Right lobe of liver (tissue), 6 donors: ENCODE measurements at regions not wholly inside any gene's neighbourhood (a gene's known extent, or its start where the extent isn't known, plus 50 kb on each side); places are given as distances from the start of the nearest gene placed in this dataset.

Experiments used
- ATAC-seq, 4 donors: fragments of 200-7000 bp; cut with Tn5 transposase; one replicate each; pipeline ENCODE4 v1.9.1; 2020; ENCODE audit warnings: mild to moderate bottlenecking in 4 of 4, moderate library complexity in 4 of 4
- DNase-seq, 3 donors: peaks; one replicate each; pipeline ENCODE4 v3.0.0-alpha.2; 2020
- H3K27ac ChIP-seq, 3 donors: fragments of 200-600 bp; one replicate each; pipeline ENCODE4 v1.8.0; 2022
- H3K27me3 ChIP-seq, 2 donors: fragments of 200-600 bp; one replicate each; pipeline ENCODE4 v1.8.0; 2022
- H3K36me3 ChIP-seq, 4 donors: fragments of 200-600 bp; sonication (generic) in 1 of 4; one replicate each; pipeline versions ENCODE4 v1.5.1 to v1.8.0; 2017 to 2022; ENCODE audit warnings: control low read depth in 1 of 4
- H3K4me1 ChIP-seq, 4 donors: fragments of 200-600 bp; sonication (generic) in 1 of 4; one replicate each; pipeline versions ENCODE4 v1.5.1 to v1.8.0; 2017 to 2022; ENCODE audit warnings: control low read depth in 1 of 4
- H3K4me3 ChIP-seq, 3 donors: fragments of 200-600 bp; one replicate each; pipeline ENCODE4 v1.8.0; 2022
- H3K9me3 ChIP-seq, 4 donors: fragments of 200-600 bp; sonication (generic) in 1 of 4; one replicate each; pipeline versions ENCODE4 v1.5.1 to v1.8.0; 2017 to 2022; ENCODE audit warnings: control low read depth in 1 of 4
- CTCF ChIP-seq, 4 donors: fragments of 200-600 bp in 3 of 4; fragments of 450-650 bp in 1 of 4; IDR thresholded peaks; one replicate each; pipeline versions ENCODE4 v1.5.1 to v1.8.0; 2016 to 2022; ENCODE audit warnings: antibody characterized with exemption in 4 of 4, mild to moderate bottlenecking in 2 of 4
- POLR2A ChIP-seq: fragments of 450-650 bp; IDR thresholded peaks from one replicate; pipeline ENCODE4 v1.6.1; 2017; ENCODE audit warnings: antibody characterized with exemption, mild to moderate bottlenecking
- WGBS: methylation state at CpG from one replicate; pipeline ENCODE4 v1.1.6; 2018; ENCODE audit warnings: low coverage, low lambda C conversion rate; ENCODE audit not compliant: insufficient coverage; ENCODE audit errors: missing lambda C conversion rate; 5-methylcytosine and 5-hydroxymethylcytosine counted together
- intact Hi-C, 2 donors: fragments of 100-400 bp; cut with DNase I; formaldehyde crosslinking; loops; one replicate each; pipeline versions ENCODE4 v1.11.2 to v1.14.1; 2022
- donor health status: DM: no; HTN: yes; CAD: no.
- donor health status: DM: no; HTN: no; CAD: no.
- donor health status: DM: no; HTN: no; CAD: no.
- donor health status: DM: no; HTN: yes; CAD: no.
- donor health status: DM: no; HTN: yes; CAD: no.

GRCh38 chr7:53684693-53685092 is 649.3 kb downstream of the POM121L12 start:
- ATAC-seq: no peak
- H3K27ac ChIP-seq: no peak overlapping the region
- no peaks in the 10 kb centered on the region for H3K9me3 ChIP-seq
- intact Hi-C loops: no loop called here
- no peak for DNase-seq
- H3K36me3 ChIP-seq: no peaks in the 10 kb centered on the region
- no peak overlapping the region for H3K4me3 ChIP-seq
- H3K27me3 ChIP-seq: no peaks in the 10 kb centered on the region
- TF ChIP-seq CTCF (IDR thresholded peaks at IDR 0.05) (no peak), POLR2A (no peak)
- 40% methylated on average over 3 of the region's 3 CpGs for WGBS
- H3K4me1 ChIP-seq: no peaks in the 10 kb centered on the region

GRCh38 chr7:53690411-53690810 is 655.0 kb downstream of the POM121L12 start:
- Histone ChIP-seq H3K9me3 (no peaks in the 10 kb centered on the region), H3K27ac (no peak overlapping the region), H3K4me3 (no peak overlapping the region), H3K36me3 (no peaks in the 10 kb centered on the region), H3K4me1 (no peaks in the 10 kb centered on the region), H3K27me3 (no peaks in the 10 kb centered on the region)
- no peak for TF ChIP-seq POLR2A
- no peak for TF ChIP-seq CTCF (IDR thresholded peaks at IDR 0.05)
- DNase-seq (no peak), ATAC-seq (no peak)
- WGBS: 68% methylated on average over 2 of the region's 2 CpGs
- intact Hi-C loops: no loop called here

DNA sequence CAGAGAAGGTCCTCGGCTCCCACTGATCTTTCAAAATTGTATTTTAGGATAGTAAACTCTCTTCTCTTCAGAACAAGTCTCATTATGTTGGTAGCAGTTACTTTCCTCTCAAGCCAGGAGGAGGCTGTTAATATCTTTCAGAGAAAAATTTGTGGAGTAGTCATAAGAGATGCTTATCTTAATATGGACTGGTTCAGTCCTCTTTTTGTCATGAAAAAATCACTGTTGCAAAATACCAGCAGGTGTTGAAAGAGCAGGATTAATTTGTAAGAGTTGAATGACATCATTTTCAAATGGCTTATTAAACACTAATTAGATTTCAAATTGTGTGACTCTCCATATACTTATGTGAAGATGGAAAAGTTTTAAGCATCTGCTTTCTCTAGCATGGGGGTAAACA is 662.5 kb downstream of the POM121L12 start:
- Histone ChIP-seq H3K9me3 (no peaks in the 10 kb centered on the region), H3K4me1 (no peaks in the 10 kb centered on the region), H3K4me3 (no peak overlapping the region), H3K27me3 (no peaks in the 10 kb centered on the region), H3K36me3 (no peaks in the 10 kb centered on the region), H3K27ac (no peak overlapping the region)
- WGBS: 27% methylated on average over 1 of the region's 1 CpG
- intact Hi-C loops: no loop called here
- no peak for TF ChIP-seq CTCF (IDR thresholded peaks at IDR 0.05)
- TF ChIP-seq POLR2A: no peak
- DNase-seq: no peak
- no peak for ATAC-seq

DNA sequence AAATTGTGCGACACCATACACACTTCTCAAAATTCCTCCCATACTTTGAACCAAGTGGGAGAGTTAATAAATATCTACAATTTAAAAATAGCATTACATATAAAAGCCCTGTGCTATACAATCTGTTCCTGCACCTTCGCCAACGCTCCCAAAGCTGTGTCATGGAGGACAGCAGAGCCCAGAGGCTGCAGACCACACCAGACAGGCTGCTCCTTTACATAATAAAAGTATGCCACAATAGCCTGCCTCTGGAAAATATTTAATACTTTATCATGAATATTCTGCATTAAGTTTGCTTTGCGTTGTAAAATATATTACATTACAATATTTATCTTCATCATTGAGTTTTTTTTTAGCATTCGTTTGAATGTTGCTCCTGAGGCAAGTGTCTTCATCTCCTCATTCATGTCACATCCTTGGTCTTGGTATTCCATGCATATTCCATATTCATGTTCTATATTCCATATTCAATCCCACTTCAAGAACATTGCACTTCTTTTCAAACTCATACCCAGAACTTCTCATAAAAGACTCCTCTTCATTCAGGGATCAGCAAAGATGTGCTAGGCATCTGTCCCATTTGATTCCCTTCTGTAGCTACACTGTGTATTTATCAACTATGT is 663.9 kb downstream of the POM121L12 start:
- H3K36me3 ChIP-seq: no peaks in the 10 kb centered on the region
- no peak for ATAC-seq
- H3K9me3 ChIP-seq: no peaks in the 10 kb centered on the region
- intact Hi-C loops: no loop called here
- TF ChIP-seq CTCF (IDR thresholded peaks at IDR 0.05): no peak
- TF ChIP-seq POLR2A: no peak
- no peak overlapping the region for H3K27ac ChIP-seq
- WGBS: 65% methylated on average over 5 of the region's 5 CpGs
- H3K4me3 ChIP-seq: no peak overlapping the region
- no peak for DNase-seq
- no peaks in the 10 kb centered on the region for H3K27me3 ChIP-seq
- H3K4me1 ChIP-seq: no peaks in the 10 kb centered on the region

GRCh38 chr7:53719122-53719521 is 683.7 kb downstream of the POM121L12 start:
- intact Hi-C loops: no loop called here
- Histone ChIP-seq H3K36me3 (no peaks in the 10 kb centered on the region), H3K9me3 (no peaks in the 10 kb centered on the region), H3K27ac (no peak overlapping the region), H3K4me3 (no peak overlapping the region), H3K27me3 (no peaks in the 10 kb centered on the region), H3K4me1 (no peaks in the 10 kb centered on the region)
- no peak for TF ChIP-seq CTCF (IDR thresholded peaks at IDR 0.05)
- ATAC-seq (no peak), DNase-seq (no peak)
- WGBS: 33% methylated on average over 3 of the region's 3 CpGs
